ENCODE measurements at regions not wholly inside any gene's neighbourhood (a gene's known extent, or its start where the extent isn't known, plus 50 kb on each side); places are given as distances from the start of the nearest gene placed in this dataset.

DNA sequence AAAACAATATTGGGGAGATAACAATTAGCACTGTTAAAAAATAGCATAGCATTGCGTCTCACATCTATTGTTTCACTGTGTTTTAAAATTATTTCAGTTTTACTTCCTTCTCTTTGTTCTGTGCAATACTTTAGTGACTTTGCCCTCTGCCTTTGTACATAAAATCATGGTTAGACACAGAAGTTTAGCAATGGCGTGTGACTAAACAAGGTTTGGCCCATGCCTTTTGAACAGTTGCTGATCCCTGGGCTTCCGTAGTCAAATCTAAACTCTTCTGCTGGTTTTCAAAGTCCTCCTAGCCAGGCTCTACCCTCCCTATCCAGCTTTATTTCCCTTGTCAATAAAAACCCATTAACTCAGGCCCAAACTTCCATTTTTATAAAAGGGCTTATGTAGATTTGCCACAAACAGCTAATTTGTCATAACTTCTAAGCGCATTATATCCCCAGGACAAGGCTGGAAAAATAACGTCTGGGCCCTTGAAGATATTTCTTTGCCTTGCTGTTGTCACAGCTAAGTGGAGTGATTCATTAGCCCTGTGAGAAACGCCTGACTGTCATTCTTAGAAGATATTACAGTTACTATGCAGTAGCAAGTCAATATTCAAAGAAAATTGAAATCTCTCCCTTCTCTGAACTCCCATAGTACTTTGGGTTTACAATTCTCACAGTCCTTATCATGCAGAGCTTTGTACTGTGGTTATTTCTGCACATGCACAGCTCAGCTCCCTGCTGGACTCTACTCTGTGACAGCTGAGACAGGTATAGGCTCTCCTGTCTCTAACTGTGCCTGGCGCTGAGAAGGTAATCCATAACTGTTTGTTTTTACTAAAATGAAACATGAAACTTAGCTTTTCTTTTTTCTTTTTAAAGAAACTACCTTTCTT lies 123.4 kb upstream of the SLC24A5 start:
- DNase-seq (ENCODE audit: low read depth) = no peak

- DNase-seq (ENCODE audit: low read depth) = no peak
Measured at GRCh38 chr15:47998619-47999019, 122.2 kb upstream of the SLC24A5 start.

DNA sequence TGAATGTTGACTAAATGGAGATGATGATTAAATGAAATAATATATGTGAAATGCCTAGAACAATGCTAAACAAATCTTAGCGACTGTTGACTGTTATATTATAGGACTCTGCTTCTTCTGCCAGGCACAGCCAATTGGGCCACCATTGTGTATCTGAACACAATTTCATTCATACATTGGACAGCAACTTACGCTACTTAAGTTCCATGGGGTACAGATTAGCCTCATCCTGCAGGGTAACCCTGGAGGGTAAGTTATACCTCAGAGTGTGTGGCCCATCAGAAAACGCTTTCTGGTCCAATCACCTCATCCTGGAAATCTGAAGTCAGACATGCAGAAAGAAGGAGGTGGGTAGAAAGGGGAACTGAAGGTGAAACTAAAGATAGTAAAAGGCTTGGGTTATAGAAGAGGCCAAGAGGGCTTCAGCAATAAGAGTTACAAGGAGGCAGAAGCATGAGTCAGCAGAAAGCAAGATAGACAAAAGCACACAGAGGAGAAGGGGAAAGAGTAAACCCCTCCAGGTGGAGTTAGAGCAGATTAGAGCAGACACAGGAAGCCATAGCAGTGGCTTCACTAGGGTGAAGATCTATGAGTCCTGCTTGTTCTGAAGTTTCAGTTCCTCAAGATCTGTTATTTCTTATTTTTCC lies 119.3 kb upstream of the SLC24A5 start:
- no peak for DNase-seq (ENCODE audit: low read depth)

GRCh38 chr15:48002767-48003166 lies 118.0 kb upstream of the SLC24A5 start:
- DNase-seq (ENCODE audit: low read depth) = no peak

GRCh38 chr15:48003441-48003840 lies 117.3 kb upstream of the SLC24A5 start:
- DNase-seq (ENCODE audit: low read depth) = no peak

GRCh38 chr15:48005077-48005476 lies 115.7 kb upstream of the SLC24A5 start:
- no peak for DNase-seq (ENCODE audit: low read depth)

- no peak for DNase-seq (ENCODE audit: low read depth)
Measured at GRCh38 chr15:48006031-48006511, 114.7 kb upstream of the SLC24A5 start.

- DNase-seq (ENCODE audit: low read depth) = no peak
Measured at GRCh38 chr15:48010316-48010715, 110.5 kb upstream of the SLC24A5 start.

GRCh38 chr15:48012191-48012590 lies 108.6 kb upstream of the SLC24A5 start:
- DNase-seq (ENCODE audit: low read depth) = no peak

GRCh38 chr15:48016865-48017264 lies 103.9 kb upstream of the SLC24A5 start:
- no peak for DNase-seq (ENCODE audit: low read depth)

DNA sequence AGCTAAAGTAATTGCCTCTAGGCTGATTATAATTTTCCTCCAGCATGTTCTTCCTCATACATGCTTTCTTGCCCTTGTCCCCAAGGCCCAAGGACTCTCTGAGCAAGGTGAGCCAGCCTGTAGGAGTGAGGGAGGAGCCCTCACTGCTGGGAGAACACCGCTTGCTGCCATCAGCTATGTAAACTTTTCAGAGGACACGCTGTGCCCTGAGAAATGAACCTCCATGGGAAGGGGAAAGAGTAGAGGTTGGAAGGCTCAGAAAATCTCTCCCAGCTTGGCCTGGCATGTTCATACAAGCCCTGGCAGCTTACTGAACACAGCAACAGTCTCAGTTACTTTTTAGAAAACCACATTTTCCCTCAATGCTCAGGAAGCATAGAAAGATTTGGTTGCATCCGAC lies 103.0 kb upstream of the SLC24A5 start:
- no peak for DNase-seq (ENCODE audit: low read depth)

GRCh38 chr15:48020166-48020565 lies 100.6 kb upstream of the SLC24A5 start:
- no peak for DNase-seq (ENCODE audit: low read depth)

- no peak for DNase-seq (ENCODE audit: low read depth)
Measured at GRCh38 chr15:48021336-48022086, 99.3 kb upstream of the SLC24A5 start.

DNA sequence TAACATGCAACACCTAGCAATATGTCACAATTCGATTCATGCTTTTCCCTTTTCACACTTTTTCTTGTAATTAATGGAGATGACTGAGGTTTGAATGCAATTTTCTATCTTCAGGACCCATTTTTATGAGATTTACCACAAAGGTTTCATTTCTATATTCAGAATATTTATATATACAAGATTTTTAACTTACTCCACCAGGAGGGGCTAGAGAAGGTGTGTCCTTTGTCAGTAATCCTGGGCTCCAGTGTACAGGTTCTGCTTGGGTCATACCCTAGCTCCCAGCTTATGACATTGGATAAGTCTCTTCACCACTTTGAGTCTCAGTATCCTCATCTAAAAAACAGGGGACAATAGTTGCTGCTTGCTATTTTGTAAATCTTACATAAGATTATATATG lies 95.7 kb upstream of the SLC24A5 start:
- no peak for DNase-seq (ENCODE audit: low read depth)

GRCh38 chr15:48028712-48029111 lies 92.1 kb upstream of the SLC24A5 start:
- DNase-seq (ENCODE audit: low read depth) = no peak

- DNase-seq (ENCODE audit: low read depth) = no peak
Measured at GRCh38 chr15:48029642-48030041, 91.1 kb upstream of the SLC24A5 start.

GRCh38 chr15:48031466-48031865 lies 89.3 kb upstream of the SLC24A5 start:
- no peak for DNase-seq (ENCODE audit: low read depth)

- DNase-seq (ENCODE audit: low read depth) = no peak
Measured at GRCh38 chr15:48031973-48032372, 88.8 kb upstream of the SLC24A5 start.

GRCh38 chr15:48032911-48033310 lies 87.9 kb upstream of the SLC24A5 start:
- DNase-seq (ENCODE audit: low read depth) = no peak

- no peak for DNase-seq (ENCODE audit: low read depth)
Measured at GRCh38 chr15:48038221-48038620, 82.6 kb upstream of the SLC24A5 start.

DNA sequence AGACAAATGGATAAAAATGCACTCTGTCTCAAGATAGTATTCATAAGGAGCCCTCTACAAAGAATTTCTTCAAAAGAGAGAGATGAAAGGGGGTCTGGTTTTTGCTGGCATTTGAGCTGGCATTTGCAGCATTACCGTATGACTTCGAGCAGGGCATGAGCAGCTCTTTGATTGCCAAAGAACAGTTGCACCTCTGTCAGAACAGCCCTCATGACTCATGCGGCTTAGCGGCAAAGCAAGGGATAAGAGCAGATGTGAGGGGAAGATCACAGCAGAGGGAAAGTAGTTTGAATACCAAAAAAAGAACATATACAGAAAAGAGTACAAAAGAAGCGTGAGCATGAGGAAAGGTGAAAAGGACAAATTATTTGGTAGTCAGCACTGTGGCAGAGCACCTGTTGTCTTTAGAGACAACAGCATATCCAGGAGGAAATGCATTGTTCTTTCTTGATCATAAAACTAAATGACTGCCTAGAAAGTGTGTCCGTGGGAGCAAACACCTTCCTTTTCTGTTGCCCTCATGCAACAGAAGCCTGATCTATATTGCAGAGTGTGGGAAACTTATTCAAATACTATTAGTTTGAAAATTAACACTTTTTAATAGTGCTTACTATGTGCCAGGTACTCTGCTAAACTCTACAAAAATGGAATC lies 80.5 kb upstream of the SLC24A5 start:
- DNase-seq (ENCODE audit: low read depth) = peak; percentile 14

GRCh38 chr15:48041454-48041853 lies 79.3 kb upstream of the SLC24A5 start:
- no peak for DNase-seq (ENCODE audit: low read depth)
